Thymus (tissue), 11 donors: ENCODE measurements at regions not wholly inside any gene's neighbourhood (a gene's known extent, or its start where the extent isn't known, plus 50 kb on each side); places are given as distances from the start of the nearest gene placed in this dataset.
"Not testable (repeated sequence)": the region's sequence is repeated elsewhere in the genome, so short reads cannot be mapped to it uniquely, and the experiment has no call there.

Source experiments
- DNase-seq, 9 donors: peaks; one replicate each; pipeline ENCODE4 v3.0.0-alpha.2; 2013; ENCODE audit warnings: low spot score in 9 of 9, low read depth in 6 of 9, missing footprints in 1 of 9
- H3K27ac ChIP-seq, 2 donors: one replicate each; pipeline ENCODE4 v1.5.1; 2013; ENCODE audit warnings: control low read depth in 1 of 2, low read depth in 1 of 2, low read length in 1 of 2, mild to moderate bottlenecking in 1 of 2, moderate library complexity in 1 of 2
- H3K27me3 ChIP-seq, 2 donors: one replicate each; pipeline ENCODE4 v1.5.1; 2013; ENCODE audit warnings: low read length in 1 of 2; ENCODE audit not compliant: control insufficient read depth in 2 of 2, insufficient read depth in 1 of 2
- H3K36me3 ChIP-seq, 2 donors: one replicate each; pipeline ENCODE4 v1.5.1; 2013; ENCODE audit warnings: low read length in 1 of 2, mild to moderate bottlenecking in 1 of 2, moderate library complexity in 1 of 2; ENCODE audit not compliant: control insufficient read depth in 2 of 2, insufficient read depth in 2 of 2
- H3K4me1 ChIP-seq, 2 donors: one replicate each; pipeline ENCODE4 v1.5.1; 2013; ENCODE audit warnings: low read length in 2 of 2; ENCODE audit not compliant: control insufficient read depth in 2 of 2, insufficient read depth in 2 of 2
- H3K4me3 ChIP-seq, 2 donors: one replicate each; pipeline ENCODE4 v1.5.1; 2013; ENCODE audit warnings: low read length in 2 of 2, control low read depth in 1 of 2, mild to moderate bottlenecking in 1 of 2
- H3K9me3 ChIP-seq, 2 donors: one replicate each; pipeline ENCODE4 v1.5.1; 2013; ENCODE audit warnings: low read length in 1 of 2, mild to moderate bottlenecking in 1 of 2; ENCODE audit not compliant: control insufficient read depth in 2 of 2, insufficient read depth in 1 of 2
- WGBS: extraction: QIAGEN DNeasy Blood & Tissue Kit; methylation state at CpG from one replicate; pipeline ENCODE4 v1.1.7; 2013; 5-methylcytosine and 5-hydroxymethylcytosine counted together
- donor health status: healthy.

DNA sequence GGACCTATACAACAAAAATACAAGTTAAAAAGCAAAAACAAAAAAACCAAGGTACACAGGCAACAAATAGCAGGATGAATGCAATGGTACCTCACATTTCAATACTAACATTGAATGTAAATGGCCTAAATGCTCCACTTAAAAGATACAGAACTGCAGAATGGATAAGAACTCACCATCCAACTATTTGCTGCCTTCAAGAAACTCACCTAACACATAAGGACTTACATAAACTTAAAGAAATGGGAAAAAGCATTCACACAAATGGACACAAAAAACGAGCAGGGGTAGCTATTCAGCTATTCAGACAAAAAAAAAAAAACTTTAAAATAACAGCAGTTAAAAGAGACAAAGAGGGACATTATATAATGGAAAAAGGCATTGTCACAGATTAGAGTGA, 158.7 kb downstream of the MMUT start:
- not testable (repeated sequence) for H3K27ac ChIP-seq, H3K27me3 ChIP-seq, DNase-seq, H3K4me3 ChIP-seq, H3K36me3 ChIP-seq, H3K4me1 ChIP-seq, H3K9me3 ChIP-seq
- WGBS, result 83% methylated on average over 1 of the region's 1 CpG

DNA sequence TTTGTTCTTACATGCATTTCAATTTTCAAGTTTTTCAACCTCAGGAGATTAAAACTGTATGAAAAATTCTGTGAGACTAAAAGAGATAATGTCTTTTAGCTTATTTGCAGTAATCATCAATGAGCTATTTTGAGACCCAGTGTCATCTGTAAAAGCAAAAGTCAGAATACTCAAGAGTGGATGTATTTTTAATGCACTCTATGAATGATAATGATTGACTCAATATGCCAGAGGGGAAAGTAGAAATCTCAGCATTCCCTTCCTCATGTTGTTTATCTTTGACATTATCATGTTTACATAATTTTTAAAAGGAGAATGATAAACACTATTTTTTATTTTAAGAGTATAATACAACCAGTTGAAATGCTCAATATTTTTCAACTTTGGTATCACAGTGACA, 162.1 kb downstream of the MMUT start:
- DNase-seq, result no peak
- H3K9me3 ChIP-seq, result no peaks in the 10 kb centered on the region
- H3K4me1 ChIP-seq, result no peaks in the 10 kb centered on the region
- H3K27ac ChIP-seq, result no peak overlapping the region
- no peaks in the 10 kb centered on the region for H3K27me3 ChIP-seq
- no peaks in the 10 kb centered on the region for H3K36me3 ChIP-seq
- no peak overlapping the region for H3K4me3 ChIP-seq

DNA sequence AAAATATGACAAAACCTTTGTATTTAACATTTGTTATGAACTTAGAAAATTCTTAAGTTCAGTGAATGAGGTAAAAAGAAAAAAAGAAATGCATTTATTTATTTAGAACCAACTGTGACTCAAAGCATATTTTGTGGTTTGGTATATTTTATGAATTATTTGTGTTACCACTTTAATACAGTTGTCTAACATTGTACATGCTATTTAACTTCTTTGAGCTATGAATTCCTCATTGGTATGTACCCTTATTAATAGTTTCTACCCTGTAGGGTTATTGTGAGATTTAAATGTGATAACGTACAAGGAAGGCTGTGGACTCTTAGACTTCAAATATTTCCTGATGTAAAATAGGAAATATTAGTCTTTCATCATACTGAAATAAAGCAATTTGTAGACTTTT, 162.6 kb downstream of the MMUT start:
- 84% methylated on average over 1 of the region's 1 CpG for WGBS

DNA sequence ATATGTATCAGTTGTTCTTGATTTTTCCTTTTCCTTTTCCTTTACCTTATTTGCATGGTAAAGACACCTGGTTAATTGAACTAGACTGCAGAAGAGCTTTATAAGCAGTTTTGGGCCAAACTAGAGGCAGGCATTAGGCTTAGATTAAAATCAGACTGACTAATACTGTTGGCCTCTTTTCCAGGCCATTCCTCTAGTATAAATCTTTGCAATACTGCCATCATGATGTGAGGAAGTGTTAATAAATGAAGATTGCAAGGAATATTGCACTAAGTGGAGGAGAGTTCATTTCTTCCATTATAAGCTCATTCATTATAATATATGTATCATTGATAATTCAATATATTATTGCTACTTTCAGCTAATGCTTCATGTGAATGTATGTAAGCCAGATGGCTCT, 163.8 kb downstream of the MMUT start:
- Histone ChIP-seq H3K9me3 (no peaks in the 10 kb centered on the region), H3K27ac (no peak overlapping the region), H3K4me3 (no peak overlapping the region), H3K27me3 (no peaks in the 10 kb centered on the region), H3K4me1 (no peaks in the 10 kb centered on the region), H3K36me3 (no peaks in the 10 kb centered on the region)
- no peak for DNase-seq

More for the DNA sequence above, 162.6 kb downstream of the MMUT start:
- Histone ChIP-seq H3K27ac (no peak overlapping the region), H3K9me3 (no peaks in the 10 kb centered on the region), H3K36me3 (no peaks in the 10 kb centered on the region), H3K4me3 (no peak overlapping the region), H3K4me1 (no peaks in the 10 kb centered on the region), H3K27me3 (no peaks in the 10 kb centered on the region)
- no peak for DNase-seq

DNA sequence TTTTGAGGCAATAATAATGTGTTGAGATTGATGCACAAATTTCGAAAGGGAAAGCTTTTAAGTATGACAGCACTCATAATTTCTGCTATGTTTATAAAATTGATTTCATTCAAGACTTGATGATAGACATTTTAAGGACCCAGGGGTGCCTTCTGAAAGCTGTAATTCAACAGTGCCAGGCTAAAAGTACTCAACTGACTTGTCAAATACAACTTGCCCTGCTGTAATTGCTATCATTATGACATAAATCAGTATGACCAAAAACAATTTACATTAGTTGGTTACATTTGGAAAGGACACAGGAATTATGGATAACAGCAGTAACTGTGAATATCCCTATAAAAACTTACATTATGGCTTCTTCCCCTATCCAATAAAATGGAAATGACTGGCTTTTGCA, 178.9 kb downstream of the MMUT start:
- H3K4me1 ChIP-seq, result no peaks in the 10 kb centered on the region
- no peaks in the 10 kb centered on the region for H3K36me3 ChIP-seq
- no peaks in the 10 kb centered on the region for H3K9me3 ChIP-seq
- 75% methylated on average over 1 of the region's 1 CpG for WGBS
- no peak overlapping the region for H3K4me3 ChIP-seq
- DNase-seq, result no peak
- no peak overlapping the region for H3K27ac ChIP-seq
- no peaks in the 10 kb centered on the region for H3K27me3 ChIP-seq

DNA sequence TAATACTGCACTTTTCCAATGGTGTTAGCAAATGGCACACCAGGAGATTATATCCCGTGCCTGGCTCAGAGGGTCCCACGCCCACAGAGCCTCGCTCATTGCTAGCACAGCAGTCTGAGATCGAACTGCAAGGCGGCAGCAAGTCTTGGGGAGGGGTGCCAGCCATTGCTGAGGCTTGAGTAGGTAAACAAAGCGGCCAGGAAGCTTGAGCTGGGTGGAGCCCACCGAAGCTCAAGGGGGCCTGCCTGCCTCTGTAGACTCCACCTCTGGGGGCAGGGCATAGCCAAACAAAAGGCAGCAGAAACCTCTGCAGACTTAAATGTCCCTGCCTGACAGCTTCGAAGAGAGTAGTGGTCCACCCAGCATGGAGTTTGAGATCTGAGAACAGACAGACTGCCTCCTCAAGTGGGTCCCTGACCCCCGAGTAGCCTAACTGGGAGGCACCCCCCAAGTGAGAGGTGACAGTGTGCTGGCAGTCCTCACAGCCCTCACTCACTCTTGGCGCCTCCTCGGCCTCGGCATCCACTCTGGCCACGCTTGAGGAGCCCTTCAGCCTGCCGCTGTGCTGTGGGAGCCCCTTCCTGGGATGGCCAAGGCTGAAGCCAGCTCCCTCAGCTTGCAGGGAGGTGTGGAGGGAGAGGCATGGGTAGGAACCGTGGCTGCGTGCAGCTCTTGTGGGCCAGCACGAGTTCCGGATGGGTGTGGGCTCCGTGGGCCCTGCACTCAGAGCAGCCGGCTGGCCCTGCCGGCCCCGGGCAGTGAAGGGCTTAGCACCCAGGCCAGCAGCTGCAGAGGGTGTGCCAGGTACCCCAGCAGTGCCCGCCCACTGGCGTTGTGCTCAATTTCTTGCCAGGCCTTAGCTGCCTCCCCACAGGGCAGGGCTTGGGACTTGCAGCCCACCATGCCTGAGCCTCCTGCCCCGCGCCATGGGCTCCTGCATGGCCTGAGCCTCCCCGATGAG, 188.0 kb downstream of the MMUT start:
- H3K4me1 ChIP-seq, H3K36me3 ChIP-seq, H3K27ac ChIP-seq, H3K27me3 ChIP-seq, H3K4me3 ChIP-seq, DNase-seq: not testable (repeated sequence)
- 88% methylated on average over 27 of the region's 27 CpGs for WGBS
- peaks cover 1 to 19% of the 10 kb centered on the region in 2 donors for H3K9me3 ChIP-seq

DNA sequence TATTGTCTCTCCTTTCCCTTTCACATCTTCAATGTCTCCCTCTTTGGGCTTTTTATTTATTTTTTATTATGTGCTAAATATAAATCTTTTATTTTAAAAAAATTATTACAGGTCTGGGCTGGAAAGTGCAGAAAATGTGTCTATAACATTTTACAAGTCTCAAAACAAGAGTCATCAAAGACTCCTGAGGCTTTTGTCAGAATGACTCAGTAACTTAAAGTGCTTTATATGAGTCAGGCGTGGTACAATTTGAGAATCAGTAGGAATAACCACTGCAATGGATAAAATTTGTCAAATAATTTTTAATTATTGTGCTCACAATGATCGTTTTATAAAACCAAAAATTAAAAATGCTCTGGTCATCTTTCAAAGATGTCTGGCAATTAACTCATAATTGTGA, 193.9 kb downstream of the MMUT start:
- WGBS, result 44% methylated on average over 2 of the region's 2 CpGs
- no peaks in the 10 kb centered on the region for H3K4me1 ChIP-seq
- H3K4me3 ChIP-seq, result no peak overlapping the region
- H3K27me3 ChIP-seq, result no peaks in the 10 kb centered on the region
- no peak overlapping the region for H3K27ac ChIP-seq
- H3K9me3 ChIP-seq, result peaks cover 0 to 5% of the 10 kb centered on the region in 2 donors
- no peak for DNase-seq
- H3K36me3 ChIP-seq, result no peaks in the 10 kb centered on the region

DNA sequence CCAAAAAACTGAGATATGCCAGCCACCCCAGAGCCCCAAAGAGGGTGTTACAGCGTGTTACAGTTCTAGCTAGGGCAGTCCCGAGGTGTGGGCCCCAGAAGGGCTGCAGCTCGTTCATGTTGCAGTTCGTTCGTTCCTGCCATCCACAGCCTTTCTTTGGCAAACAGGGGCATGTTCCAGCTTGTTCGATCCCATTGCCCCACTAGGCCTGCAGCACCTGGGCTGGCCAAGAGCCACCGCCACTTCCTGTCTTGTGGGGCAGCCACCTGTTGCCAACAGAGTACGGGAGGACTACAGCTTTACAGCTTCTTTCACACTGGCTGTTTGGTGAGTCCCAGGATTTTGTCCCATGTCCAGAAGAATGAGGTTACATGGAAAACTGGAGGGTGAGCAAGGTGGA, 198.1 kb downstream of the MMUT start:
- Histone ChIP-seq H3K36me3 (no peaks in the 10 kb centered on the region), H3K4me1 (no peaks in the 10 kb centered on the region), H3K27me3 (no peaks in the 10 kb centered on the region), H3K9me3 (peaks cover 0 to 5% of the 10 kb centered on the region in 2 donors), H3K27ac (no peak overlapping the region), H3K4me3 (no peak overlapping the region)
- DNase-seq, result no peak
- WGBS, result 90% methylated on average over 8 of the region's 8 CpGs

DNA sequence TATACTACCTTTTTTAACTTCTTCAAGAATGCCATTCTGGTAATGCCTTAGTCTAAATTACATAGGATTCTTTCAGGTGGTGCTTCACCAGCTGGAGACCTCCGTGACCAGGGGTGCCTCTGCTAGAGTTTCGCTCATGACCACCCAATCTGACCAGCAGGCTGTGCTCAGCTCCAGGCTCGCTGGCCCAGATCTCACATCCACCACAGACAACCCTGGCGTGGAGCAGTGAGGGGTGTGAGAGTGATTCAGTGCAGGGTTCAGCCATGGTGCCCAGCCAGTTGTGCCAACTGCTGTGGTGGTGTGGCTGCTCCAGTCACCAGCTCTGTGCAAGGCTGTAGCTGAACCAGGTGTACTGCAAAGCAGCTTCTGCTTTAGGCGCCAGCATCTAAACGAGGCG, 198.6 kb downstream of the MMUT start:
- no peak for DNase-seq
- H3K9me3 ChIP-seq, result peaks cover 0 to 5% of the 10 kb centered on the region in 2 donors
- WGBS, result 78% methylated on average over 7 of the region's 7 CpGs

More for the DNA sequence above, 198.6 kb downstream of the MMUT start:
- no peak overlapping the region for H3K4me3 ChIP-seq
- no peak overlapping the region for H3K27ac ChIP-seq
- no peaks in the 10 kb centered on the region for H3K4me1 ChIP-seq
- H3K36me3 ChIP-seq, result no peaks in the 10 kb centered on the region
- no peaks in the 10 kb centered on the region for H3K27me3 ChIP-seq
